ENCODE measurements at regions not wholly inside any gene's neighbourhood (a gene's known extent, or its start where the extent isn't known, plus 50 kb on each side); places are given as distances from the start of the nearest gene placed in this dataset.

DNA sequence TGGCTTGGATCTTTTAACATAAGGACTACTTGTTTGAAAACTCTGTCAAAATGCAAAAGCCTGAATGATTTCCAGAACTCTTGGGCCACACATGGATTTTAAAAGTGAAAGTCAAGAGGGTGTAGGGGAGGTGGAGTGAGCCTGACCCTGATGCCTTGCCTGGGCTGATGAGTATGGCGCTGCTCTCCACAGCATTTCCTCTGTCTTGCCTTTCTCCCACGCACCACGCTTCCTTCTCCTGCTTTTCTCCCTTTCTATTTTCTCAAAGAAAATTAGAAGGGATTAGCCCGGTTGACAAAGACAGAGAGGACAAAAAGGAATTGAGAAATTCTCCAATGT, 207.0 kb upstream of the CCDC68 start:
- DNase-seq: no peak

DNA sequence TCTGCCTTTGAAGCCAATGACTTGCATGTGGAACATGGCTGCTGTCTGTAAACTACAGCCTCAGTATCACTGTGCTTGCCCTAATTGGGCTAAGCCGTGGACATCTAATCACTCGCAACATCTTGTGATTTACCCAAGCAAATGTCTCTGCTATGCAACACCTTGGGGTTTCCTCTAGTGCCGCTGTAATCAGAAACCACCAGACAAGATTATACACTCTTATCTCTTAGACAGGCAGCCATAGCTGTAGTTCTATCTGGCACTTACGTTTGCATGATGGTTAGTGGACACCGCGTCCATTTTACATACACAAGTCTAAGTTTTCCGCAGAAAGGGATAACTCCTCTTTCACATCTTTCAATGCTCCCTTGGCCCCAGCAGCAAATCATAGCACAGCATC, 204.3 kb upstream of the CCDC68 start:
- no peak for DNase-seq

DNA sequence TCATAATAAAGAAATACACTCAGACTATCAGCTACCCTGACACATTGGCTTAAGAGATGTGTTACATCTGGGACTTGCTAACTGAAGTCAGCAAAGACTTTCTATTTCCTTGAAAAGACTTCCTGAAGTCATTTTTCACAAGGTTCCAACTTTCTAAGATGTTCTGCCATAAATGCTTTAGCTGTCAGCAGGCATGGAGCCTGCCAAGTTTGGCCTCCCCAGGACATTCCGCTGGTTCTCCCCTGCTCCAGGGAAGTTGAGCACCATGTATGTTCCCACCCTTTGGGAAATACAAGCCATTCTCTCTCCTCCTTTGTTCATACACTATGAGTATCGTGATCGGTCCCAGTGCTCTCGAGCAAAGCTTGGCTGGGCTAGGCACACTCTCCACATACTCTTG, 202.7 kb upstream of the CCDC68 start:
- DNase-seq: no peak

DNA sequence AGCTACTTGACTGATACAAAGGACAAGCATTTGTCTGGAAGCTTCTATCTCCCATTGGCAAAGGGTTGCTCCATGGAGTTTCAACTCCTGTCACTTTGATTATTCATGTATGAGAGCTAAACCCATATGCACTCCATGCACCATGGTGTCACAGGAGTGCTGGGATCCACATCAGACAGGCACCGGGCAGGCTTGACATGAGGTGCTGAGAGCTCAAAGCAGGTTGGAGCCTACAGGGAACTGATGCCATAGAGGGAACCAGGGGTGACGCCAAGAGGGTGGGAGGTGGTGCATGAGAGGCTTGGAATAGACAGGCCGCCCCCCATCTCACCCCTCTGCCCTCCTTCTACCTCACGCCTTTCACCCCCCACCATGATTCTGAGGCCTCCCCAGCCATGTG, 199.8 kb upstream of the CCDC68 start:
- no peak for DNase-seq

DNA sequence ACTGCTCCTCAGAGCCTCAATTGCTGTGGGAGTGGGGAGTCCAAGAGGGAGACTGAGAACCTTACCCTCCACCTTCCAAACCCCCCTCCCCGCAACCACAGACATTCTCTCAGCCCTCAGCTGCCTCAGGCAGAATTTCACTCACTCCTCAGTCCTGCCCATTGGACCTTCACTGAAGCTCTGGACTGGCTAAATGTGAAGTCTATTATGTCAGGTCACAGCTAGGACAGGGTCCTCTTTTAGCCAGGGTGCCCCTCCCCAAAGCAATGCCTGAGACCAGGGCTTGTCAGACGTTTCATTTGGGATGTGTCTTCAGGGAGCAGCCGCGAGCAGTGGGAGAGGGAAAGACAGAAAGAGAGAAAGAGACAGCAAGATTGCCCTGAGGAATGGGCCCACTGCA, 199.3 kb upstream of the CCDC68 start:
- DNase-seq: no peak

DNA sequence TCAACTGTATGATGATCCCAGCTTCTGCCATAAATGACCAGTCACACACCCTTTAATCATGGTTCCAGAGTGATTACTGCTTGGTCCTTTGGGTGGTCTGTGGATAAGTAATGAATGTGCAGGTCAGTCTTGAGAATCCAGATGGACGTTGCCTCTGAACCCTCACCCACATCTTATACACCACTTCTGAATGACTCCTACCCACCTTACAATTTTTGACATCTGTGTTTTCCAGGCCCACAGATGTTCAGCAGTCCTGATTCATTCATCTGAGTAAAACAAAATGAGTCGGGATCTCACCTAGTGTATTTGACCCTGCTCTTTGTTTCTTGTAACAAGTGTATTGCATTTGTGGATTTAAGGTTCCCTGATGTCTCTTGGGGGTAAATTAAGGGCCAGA, 194.1 kb upstream of the CCDC68 start:
- no peak for DNase-seq

DNA sequence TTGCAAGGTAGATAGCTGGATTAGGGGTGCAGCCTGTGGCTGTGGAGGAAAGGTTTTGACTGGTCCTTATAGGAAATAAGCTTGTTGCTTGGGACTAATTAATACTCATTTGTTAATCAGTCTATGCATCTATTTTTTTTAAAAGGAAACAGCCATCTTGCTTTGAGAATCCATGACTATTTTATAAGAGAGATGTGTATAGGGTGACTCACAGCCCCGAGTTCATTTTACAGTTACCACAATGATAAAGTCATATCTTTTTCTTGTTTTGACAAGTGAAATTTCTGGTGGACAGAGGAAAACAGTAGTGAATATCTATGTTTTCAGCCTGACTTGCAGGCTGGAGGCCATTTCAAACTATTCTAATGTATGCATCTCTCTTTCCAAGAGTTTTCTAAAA, 193.5 kb upstream of the CCDC68 start:
- no peak for DNase-seq

DNA sequence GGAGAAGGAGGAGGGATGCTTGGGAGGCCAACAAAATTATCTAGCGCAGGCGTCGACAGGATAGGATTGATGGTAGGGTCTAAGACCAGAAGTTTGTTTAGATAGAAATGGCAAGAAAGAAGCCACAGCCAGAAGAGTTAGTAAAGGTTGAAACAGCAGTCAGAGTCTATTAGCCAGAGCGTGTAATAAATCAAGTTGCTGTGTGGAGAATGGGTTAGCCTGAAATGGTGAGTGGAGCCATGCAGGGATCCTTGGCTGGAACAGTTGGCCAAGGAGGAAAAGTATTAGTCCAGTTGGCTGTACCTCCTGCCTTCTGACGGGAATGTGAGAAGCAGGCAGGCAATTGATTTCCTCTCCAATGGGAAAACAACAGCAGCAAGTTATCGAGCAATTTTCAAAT, 190.7 kb upstream of the CCDC68 start:
- no peak for DNase-seq

DNA sequence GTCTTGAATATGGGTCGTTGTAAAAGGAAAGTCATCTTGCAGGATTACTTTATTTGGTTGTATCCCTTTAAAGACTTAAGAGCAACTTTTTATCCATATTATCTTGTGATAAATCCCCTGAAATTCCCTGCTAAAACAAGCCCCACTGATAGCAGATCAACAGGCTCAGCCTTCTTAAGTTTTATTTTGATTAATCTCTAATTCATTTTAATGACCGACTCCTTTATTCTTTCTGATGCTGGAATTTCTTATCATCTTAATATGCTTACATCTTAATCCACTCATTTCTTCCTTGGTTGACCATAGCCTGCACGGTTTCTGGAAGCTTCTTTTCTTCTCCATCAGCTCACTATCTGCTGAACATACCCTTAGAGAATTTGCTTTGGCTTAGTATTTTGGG, 188.5 kb upstream of the CCDC68 start:
- DNase-seq: no peak

DNA sequence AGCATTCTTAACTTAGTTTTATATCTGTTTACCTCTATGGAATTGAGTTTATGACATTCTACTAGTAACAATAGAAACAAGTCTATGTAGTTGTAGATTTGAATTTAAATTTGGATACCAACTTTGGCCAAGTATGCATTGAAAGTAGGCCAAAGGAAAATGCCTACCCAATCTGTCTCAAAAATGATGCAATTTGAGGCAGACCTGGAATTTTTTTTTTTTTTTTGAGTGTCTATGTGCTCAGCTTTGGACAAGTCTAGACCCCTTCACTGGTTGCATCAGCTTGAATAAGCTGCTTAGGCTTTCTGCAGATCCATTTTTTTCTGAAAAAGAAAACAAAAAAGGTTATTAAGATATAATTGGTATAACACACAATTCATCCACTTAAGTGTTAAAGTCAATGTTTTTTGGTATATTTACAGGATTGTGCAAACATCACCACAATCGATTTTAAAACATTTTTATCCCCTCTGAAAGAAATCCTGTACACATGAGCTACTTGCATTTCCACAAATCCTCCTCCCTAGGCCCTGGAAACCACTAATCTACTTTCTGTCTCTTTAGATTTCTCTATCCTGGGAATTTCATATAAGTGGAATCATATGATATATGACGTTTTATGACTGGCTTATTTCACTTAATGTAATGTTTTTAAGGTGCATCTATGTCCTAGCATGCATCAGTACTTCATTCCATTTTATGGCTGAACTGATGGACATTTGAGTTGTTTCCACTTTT, 185.1 kb upstream of the CCDC68 start:
- no peak for DNase-seq

DNA sequence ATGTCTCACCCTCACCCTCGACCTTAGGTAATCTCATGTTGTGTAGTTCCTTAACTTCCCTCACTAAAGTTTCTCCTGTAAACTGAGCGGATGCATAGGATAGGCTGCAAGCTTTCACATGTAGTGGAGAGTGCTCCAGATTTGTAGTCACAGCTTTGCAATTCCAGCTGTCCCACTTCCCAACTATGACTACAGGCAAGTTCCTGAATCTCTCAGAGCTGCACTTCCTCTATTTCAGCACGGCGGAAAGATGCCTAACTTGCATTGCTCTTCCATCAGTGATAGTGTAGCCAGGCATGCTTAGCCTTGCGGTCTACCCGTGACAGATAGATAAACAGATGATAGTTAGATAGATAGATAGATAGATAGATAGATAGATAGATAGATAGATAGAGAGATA, 183.1 kb upstream of the CCDC68 start:
- no peak for DNase-seq

DNA sequence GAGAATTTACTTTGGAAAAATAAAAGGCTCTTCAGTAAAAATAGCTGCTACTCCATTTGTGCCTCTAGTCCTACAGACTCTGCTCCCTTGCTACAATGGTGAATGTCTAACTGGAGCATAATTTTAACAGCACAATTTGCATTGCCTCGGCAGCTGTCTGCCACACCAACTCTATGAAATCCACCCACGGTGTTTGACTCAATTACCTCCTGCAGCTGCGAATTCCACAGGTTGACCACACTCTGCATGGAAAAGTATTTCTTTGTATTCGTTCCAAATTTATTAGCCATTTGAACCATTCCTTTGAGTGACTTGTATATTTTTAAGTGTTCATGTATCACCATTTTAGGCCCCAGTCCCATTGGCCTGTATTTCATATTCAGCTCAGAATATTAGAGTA, 182.1 kb upstream of the CCDC68 start:
- DNase-seq: no peak

DNA sequence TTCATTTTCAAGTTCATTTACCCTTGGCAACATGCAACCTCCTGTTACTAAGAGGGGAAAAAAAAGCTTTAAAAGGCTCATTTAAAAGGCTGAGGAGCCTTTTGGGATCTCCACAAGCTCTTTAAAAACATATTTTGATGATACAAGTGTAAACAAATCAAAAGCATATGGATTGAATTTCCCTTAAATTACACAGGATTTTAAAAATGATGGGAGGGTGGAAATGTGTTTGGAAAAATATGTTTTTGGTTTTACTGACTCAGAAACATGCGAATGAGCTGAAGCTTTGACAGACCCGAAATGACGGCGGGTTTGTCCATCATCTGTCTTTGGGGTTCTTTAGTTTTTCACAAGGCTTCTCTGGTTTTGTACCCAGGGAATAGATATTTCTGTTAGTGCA, 180.6 kb upstream of the CCDC68 start:
- DNase-seq: no peak

DNA sequence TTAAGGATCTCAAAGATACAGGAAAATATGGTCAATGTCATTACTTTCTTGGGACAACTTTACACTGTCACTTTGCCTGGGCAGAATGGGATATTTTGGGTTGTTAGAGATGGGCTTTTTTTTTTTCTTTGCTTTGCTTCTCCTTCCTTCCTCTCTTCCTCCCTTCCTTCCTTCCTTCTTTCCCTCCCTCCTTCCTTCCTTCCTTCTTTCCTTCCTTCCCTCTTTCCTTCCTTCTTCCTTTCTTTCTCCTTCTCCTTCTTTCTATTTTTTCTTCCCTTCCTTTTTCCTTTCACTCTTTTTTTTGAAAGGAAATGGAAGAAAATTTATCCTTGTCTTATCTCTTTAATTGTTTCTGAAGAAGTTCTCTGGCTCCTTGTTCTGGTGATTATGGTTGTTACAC, 180.0 kb upstream of the CCDC68 start:
- no peak for DNase-seq

DNA sequence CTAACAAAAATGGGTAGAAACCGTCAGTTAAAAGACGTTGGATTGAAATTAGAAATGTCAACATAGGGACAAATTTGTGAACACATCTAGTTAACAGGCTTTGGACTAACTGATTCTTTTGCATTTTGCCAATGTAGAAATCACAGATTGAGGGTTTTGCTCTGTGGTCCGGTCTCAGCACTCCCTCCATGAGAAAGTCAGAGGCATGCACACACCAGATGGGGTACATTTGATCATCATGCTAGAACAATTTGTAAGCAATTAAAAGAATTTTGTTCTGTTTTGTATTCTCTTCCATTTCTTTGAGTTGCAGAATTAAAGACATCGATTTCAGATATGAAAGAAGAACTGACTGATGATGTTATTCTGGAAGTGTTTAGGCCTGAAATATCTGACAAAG, 179.1 kb upstream of the CCDC68 start:
- DNase-seq: no peak

DNA sequence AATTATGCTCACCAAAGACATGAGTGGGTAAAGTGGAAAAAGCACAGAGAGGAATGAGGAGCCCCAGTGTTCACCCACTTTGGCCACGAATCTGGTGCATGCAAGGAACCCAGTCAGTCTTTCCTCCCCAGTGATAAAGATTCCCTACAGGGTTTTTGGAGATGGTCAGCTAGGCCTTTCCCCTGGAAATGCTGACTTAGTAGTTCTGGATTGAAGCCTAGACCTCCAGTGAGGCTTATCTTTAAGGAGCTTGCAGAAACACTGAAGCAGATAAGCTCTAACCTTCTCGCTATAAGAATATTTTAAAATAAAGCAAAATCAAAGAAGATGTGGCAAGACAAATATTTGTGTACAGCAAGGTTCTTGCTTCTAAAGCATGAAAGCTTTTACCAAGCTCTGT, 178.3 kb upstream of the CCDC68 start:
- no peak for DNase-seq

DNA sequence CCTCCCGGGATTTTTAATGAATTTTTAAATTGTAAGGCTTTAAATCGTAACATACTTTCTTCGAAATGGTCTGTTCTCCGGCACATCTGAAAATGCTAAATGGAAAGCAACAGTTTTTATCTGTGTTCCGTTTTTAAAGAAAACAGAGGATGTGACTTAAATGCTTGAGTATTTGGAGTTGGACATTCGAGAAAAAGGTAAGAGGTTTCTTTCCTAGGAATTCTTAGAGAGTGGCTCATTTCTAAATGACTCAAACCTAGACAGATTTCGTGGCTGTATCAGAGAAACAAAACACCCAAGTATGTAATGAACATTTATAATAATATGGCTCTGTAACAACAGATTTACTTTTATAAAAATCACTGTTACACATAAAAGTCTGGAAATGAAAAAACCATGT, 177.6 kb upstream of the CCDC68 start:
- DNase-seq: no peak

DNA sequence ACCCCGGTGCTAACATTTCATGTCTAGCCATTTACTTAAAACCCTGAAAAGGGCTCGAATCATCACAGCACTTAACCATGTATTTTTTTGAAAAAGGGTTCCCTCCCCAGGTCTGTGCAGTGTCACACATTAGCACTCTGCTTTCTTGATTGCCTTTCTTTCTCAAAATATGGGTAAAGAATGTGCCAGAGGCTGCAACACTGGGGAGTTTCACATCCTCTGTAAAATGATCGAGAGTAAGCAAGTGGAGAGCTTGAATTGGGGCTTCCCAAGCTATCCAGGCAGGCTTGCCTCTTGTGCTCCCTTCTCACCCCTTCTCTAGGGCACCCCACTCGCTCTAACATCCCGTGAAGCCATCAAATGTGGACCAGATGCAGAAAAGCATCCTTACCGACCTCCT, 177.0 kb upstream of the CCDC68 start:
- DNase-seq: no peak

DNA sequence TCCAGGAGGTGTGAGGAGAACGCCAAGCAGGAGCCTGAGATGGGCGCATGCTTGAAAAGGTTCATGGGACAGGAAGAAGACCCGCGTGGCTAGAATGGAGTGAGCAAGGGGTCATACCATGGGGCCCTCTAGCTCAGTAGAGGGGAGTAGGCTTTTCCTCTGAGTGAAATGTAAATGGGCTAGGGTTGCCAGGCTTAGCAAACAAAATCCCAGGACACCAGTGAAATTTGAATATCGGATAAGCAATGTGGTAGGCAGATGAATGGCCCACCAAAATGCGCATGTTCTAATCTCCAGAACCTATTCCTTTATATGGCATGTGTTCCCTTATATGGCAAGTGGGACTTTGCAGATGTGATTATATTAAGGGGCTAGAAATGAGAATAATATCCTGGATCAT, 174.1 kb upstream of the CCDC68 start:
- no peak for DNase-seq

DNA sequence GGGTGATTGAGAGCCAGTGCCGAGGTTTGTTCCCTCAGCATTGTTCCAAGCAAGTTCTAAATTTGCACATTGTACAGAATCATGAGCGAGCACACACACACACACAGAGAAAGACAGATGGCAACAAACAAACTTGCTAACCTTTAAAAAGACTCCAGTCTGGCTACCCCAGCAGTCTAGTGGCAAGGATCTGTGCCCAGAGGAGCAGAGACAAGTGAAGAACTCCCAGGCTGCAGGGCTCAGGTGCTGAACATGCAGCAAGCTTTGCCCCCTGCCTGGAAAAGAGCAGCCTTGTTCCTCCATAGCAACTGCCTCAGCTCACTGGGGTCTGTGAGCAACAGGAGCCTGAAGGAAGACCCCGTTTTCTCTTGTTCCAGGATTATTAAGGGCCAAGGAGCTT, 169.2 kb upstream of the CCDC68 start:
- no peak for DNase-seq

DNA sequence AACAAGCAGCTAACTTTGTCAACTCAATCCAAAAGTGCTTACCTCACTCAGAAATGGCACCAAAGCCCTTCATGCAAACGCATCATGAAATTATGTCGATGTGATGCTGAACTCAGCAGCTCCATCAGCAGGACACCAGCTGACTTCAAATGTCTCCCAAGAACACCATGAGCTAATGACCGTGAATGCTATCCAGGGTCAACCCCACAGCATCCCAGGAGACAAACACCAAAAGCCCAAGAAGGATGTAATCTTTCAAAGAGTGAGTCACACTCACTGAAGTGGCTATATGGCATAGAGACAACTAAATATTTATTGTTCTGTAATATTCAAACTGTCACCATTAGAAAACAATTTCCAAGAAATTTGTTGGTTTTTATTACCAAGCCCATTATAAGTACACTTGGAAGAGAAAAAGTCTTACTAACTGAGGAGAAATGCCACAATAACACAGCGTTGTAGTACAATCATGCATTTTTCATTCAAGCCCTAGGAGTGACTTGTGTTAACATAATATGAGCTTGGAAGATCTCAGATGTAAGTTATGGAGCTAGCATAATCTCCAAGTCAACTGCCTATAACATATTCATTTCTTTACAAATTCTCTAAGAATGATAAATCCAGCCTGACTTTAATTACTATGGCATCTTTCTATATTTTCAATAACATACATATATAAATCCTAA, 165.0 kb upstream of the CCDC68 start:
- DNase-seq: no peak

DNA sequence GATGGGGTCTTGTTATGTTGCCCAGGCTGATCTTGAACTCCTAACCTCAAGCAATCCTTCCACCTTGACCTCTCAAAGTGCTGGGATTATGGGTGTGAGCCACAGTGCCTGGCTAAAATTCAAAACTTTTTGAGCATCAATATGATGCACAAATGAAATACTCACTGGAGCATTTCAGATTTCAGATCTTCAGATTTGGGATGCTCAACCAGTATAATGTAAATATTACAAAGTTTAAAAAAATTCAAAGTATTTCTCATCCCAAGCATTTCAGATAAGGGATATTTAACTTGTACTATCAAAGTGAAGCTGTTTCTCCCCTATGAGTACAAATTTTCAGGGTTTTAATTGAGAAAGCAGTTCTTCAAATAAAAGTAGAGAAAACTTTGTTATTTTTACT, 164.1 kb upstream of the CCDC68 start:
- DNase-seq: no peak

DNA sequence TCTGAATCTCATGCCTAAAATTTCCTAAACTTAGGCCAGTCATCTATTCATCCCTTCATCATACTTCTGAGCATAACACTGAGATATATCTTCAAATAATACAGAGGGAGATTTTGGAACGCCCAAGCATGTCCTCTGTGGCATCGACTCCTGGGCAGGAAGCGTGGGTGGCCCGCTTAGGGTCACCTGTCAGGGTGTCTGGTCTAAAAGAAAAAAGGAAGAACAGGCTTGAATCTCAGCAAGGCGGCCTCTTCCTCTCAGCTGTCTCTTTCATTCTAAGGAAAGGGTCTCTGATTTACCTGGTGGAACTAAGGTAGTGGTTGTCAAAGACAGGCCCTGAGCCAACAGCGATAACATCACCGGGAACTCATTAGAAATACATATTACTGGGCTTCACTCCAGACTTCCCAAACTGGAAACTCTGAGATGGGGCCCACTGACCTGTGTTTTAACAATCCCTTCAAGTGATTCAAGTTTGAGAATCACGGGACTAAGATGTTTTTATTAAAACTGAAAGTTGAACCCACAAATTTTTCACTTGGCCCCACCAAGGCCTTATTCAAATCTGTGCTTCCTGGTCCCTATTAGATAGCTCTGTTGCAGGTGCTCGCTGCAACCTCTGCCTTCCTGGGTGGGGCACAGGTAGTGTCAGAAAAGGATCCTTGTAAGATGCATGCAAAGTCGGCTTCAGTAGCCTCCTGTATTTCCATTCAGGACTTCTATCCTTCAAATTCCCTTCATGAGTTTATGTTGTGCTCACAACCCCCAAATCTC, 162.3 kb upstream of the CCDC68 start:
- no peak for DNase-seq

DNA sequence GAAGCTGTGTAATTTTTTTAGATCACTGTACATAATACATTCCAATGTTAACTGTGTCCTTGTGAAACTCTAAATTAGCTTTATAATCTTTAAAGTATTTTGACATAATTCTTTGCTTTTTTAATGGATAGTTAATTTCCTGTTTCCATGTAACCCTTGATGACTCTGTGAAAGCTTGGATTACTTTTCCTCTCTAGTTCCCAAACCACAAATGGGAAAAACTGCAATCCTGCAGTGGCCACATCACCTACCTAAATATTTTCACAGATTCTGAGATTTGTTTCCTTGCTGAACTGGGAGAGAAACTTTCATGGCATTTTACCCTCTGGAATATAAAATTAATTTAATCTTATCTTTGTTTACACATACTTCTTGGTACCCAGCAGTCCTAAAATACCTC, 161.6 kb upstream of the CCDC68 start:
- DNase-seq: no peak
